Gastrocnemius medialis (tissue), 4 donors: ENCODE measurements at regions not wholly inside any gene's neighbourhood (a gene's known extent, or its start where the extent isn't known, plus 50 kb on each side); places are given as distances from the start of the nearest gene placed in this dataset.

Source experiments
- CTCF ChIP-seq, 5 experiments: fragments of 450-650 bp in 3 of 5; fragments of 200-600 bp in 2 of 5; sonication (generic) in 2 of 5; IDR thresholded peaks in 4 of 5; conservative IDR thresholded peaks in 1 of 5; 1 replicate in 4 of 5; 2 replicates in 1 of 5; pipeline ENCODE4 v1.5.1; 2016 to 2019; ENCODE audit warnings: antibody characterized with exemption in 5 of 5, mild to moderate bottlenecking in 3 of 5, moderate library complexity in 3 of 5
- POLR2A ChIP-seq, 2 donors: fragments of 450-650 bp; IDR thresholded peaks; one replicate each; pipeline ENCODE4 v1.6.1; 2017; ENCODE audit warnings: antibody characterized with exemption in 2 of 2, mild to moderate bottlenecking in 2 of 2, moderate library complexity in 2 of 2

DNA sequence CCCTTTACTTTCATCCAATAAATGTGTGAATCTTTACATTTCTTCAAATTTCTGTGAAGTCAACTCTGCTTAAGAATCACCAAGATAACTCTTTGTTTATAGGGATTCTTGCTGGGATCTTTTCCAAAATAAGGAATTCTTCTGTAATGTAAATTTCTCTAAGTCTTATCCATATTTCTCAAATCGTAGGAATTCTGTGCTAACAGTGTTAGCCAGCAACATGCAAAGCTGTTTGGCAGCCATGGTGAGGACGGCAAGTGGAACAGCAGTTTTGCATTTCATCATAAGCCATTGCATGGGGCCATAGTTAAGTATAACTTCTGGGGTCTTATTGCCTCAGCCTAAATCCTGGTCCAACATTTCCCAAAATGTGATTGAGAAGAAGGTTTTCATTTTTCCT is 310.5 kb upstream of the PRR16 start:
- TF ChIP-seq CTCF (IDR thresholded peaks at IDR 0.05 in 4 of 5, conservative IDR thresholded peaks at IDR 0.05 in 1 of 5) = no peak
- TF ChIP-seq POLR2A (IDR thresholded peaks at IDR 0.05) = no peak
